ENCODE measurements at regions not wholly inside any gene's neighbourhood (a gene's known extent, or its start where the extent isn't known, plus 50 kb on each side); places are given as distances from the start of the nearest gene placed in this dataset.

- Histone ChIP-seq H4K91ac (ENCODE audit: insufficient read length, low read depth, low read length) (no peak overlapping the region), H2BK120ac (ENCODE audit: low read depth, low read length, poor library complexity, severe bottlenecking) (no peak overlapping the region), H3K79me2 (ENCODE audit: insufficient read depth, low read length) (no peaks in the 10 kb centered on the region), H2AFZ (ENCODE audit: low read length) (no peak overlapping the region), H3T11ph (ENCODE audit: low read length) (no peak overlapping the region), H3K27me3 (ENCODE audit: insufficient read depth, low read length) (no peaks in the 10 kb centered on the region), H3K23me2 (ENCODE audit: insufficient read length, low read depth, low read length, poor library complexity, severe bottlenecking) (no peaks in the 10 kb centered on the region), H3K9me3 (ENCODE audit: control insufficient read depth, low read depth, low read length) (no peaks in the 10 kb centered on the region), H2AK5ac (ENCODE audit: insufficient read length, low read length) (no peak overlapping the region), H3K4me1 (ENCODE audit: insufficient read depth, low read length) (no peaks in the 10 kb centered on the region), H3K14ac (ENCODE audit: insufficient read depth, low read length) (no peak overlapping the region), H4K8ac (replicated peaks; ENCODE audit: insufficient read length, low read depth, low read length) (no peak overlapping the region), H3K4ac (ENCODE audit: low read depth, low read length) (no peak overlapping the region), H2BK20ac (ENCODE audit: low read depth, low read length, poor library complexity, severe bottlenecking) (no peak overlapping the region), H3K23ac (ENCODE audit: insufficient read length, low read depth, low read length) (no peak overlapping the region), H3K4me2 (ENCODE audit: insufficient read depth, insufficient read length, low read length) (no peak overlapping the region), H3K27ac (ENCODE audit: insufficient read length, low read depth, low read length) (no peak overlapping the region), H3K18ac (ENCODE audit: insufficient read length, low read depth, low read length) (no peak overlapping the region), H3K9ac (ENCODE audit: extremely low read depth, insufficient read length, low read length) (no peak overlapping the region), H2BK12ac (ENCODE audit: insufficient read length, low read depth, low read length) (no peak overlapping the region), H4K20me1 (ENCODE audit: control insufficient read depth, insufficient read depth, insufficient read length) (no peaks in the 10 kb centered on the region), H4K5ac (ENCODE audit: insufficient read length, low read depth, low read length) (no peak overlapping the region), H2BK5ac (ENCODE audit: insufficient read length, low read length) (no peak overlapping the region), H3K79me1 (ENCODE audit: insufficient read depth, low read depth, low read length, poor library complexity, severe bottlenecking) (no peaks in the 10 kb centered on the region), H2BK15ac (ENCODE audit: low read depth, low read length) (no peak overlapping the region), H3K56ac (ENCODE audit: insufficient read length, low read depth, low read length) (no peak overlapping the region)
- Mint-ChIP-seq H3K36me3 (ENCODE audit: insufficient read depth in 1 of 3, low read depth in 3 of 3) (no peaks in the 10 kb centered on the region), H3K9me3 (no peaks in the 10 kb centered on the region), H3K4me3 (no peak overlapping the region), H3K27ac (no peak overlapping the region), H3K27me3 (ENCODE audit: low read depth) (no peaks in the 10 kb centered on the region), H3K4me1 (no peaks in the 10 kb centered on the region)
- no peak for TF ChIP-seq CTCF (conservative IDR thresholded peaks at IDR 0.05)
- WGBS (ENCODE audit: extremely low coverage, insufficient read length, low lambda C conversion rate) = no CpG with 5 or more reads among the region's 1 CpG
- no peak for DNase-seq
Measured at GRCh38 chr6:117028256-117028655, 151.2 kb downstream of the RFX6 start.
